Kidney (tissue), 13 donors: ENCODE measurements at regions not wholly inside any gene's neighbourhood (a gene's known extent, or its start where the extent isn't known, plus 50 kb on each side); places are given as distances from the start of the nearest gene placed in this dataset.

Source experiments
- DNase-seq, 5 donors: peaks; one replicate each; pipeline ENCODE4 v3.0.0-alpha.2; 2013 to 2020
- FAIRE-seq: peaks from 2 replicates; lab custom pipeline; 2012; peaks lifted over from hg19 to GRCh38; lab: Jason Lieb, UNC
- H3K27ac ChIP-seq, 2 donors: one replicate each; pipeline ENCODE4 v1.7.0; 2013; ENCODE audit warnings: low read depth in 2 of 2, low read length in 2 of 2, inconsistent platforms in 1 of 2
- H3K27me3 ChIP-seq: one replicate; pipeline ENCODE4 v1.7.1; 2013; ENCODE audit warnings: low read length, inconsistent platforms; ENCODE audit not compliant: control insufficient read depth, insufficient read depth
- H3K36me3 ChIP-seq, 3 donors: one replicate each; pipeline versions ENCODE4 v1.7.0 to v1.7.1; 2013; ENCODE audit warnings: low read length in 3 of 3, control low read depth in 1 of 3, inconsistent platforms in 1 of 3; ENCODE audit not compliant: insufficient read depth in 3 of 3, control insufficient read depth in 2 of 3
- H3K4me1 ChIP-seq, 3 donors: one replicate each; pipeline versions ENCODE4 v1.7.0 to v1.7.1; 2013; ENCODE audit warnings: low read length in 3 of 3, inconsistent platforms in 1 of 3, low read depth in 1 of 3; ENCODE audit not compliant: control insufficient read depth in 2 of 3, insufficient read depth in 2 of 3
- H3K4me3 ChIP-seq, 3 donors: one replicate each; pipeline versions ENCODE4 v1.7.0 to v1.8.1; 2013; ENCODE audit warnings: low read length in 3 of 3, control low read depth in 1 of 3, inconsistent platforms in 1 of 3
- H3K9ac ChIP-seq, 3 donors: one replicate each; pipeline versions ENCODE4 v1.7.0 to v1.7.1; 2013; ENCODE audit warnings: low read length in 3 of 3, control low read depth in 1 of 3, inconsistent platforms in 1 of 3
- H3K9me3 ChIP-seq, 3 donors: one replicate each; pipeline versions ENCODE4 v1.7.0 to v1.7.1; 2013; ENCODE audit warnings: low read length in 3 of 3, control low read depth in 1 of 3, inconsistent platforms in 1 of 3; ENCODE audit not compliant: control insufficient read depth in 2 of 3, insufficient read depth in 1 of 3
- CTCF ChIP-seq: IDR thresholded peaks from 3 replicates; pipeline ENCODE4 v1.5.1; 2012; ENCODE audit warnings: mild to moderate bottlenecking, moderate library complexity, borderline replicate concordance; ENCODE audit not compliant: insufficient read depth; ENCODE audit errors: extremely low read depth
- intact Hi-C: fragments of 100-400 bp; cut with DNase I; formaldehyde crosslinking; loops from one replicate; pipeline ENCODE4 v1.11.1; 2022
- donor health status: control.
- donor health status: control.
- donor health status: control.
- donor health status: control.
- donor health status: control.
- donor health status: DM: yes; HTN: yes; CAD: no.
- donor health status: Normal renal cell carcinoma (clear cell type).

GRCh38 chr5:2591777-2592453, 159.6 kb downstream of the IRX2 start:
- Histone ChIP-seq H3K9ac (no peak overlapping the region), H3K9me3 (no peaks in the 10 kb centered on the region), H3K4me1 (no peaks in the 10 kb centered on the region), H3K27me3 (peaks cover 3% of the 10 kb centered on the region), H3K4me3 (no peak overlapping the region), H3K27ac (no peak overlapping the region), H3K36me3 (no peaks in the 10 kb centered on the region)
- no peak for TF ChIP-seq CTCF
- FAIRE-seq (no peak), DNase-seq (peak in 1 of 5 donors; percentile 37)
- intact Hi-C loops = no loop called here

GRCh38 chr5:2588850-2589501, 162.5 kb downstream of the IRX2 start:
- H3K9me3 ChIP-seq = no peaks in the 10 kb centered on the region
- no peak overlapping the region for H3K27ac ChIP-seq
- DNase-seq (no peak), FAIRE-seq (no peak)
- no peak for TF ChIP-seq CTCF
- H3K27me3 ChIP-seq = no peaks in the 10 kb centered on the region
- H3K9ac ChIP-seq = no peak overlapping the region
- intact Hi-C loops = no loop called here
- H3K36me3 ChIP-seq = no peaks in the 10 kb centered on the region
- H3K4me3 ChIP-seq = no peak overlapping the region
- no peaks in the 10 kb centered on the region for H3K4me1 ChIP-seq

- Histone ChIP-seq H3K36me3 (no peaks in the 10 kb centered on the region), H3K4me1 (no peaks in the 10 kb centered on the region), H3K4me3 (no peak overlapping the region), H3K9me3 (no peaks in the 10 kb centered on the region), H3K9ac (no peak overlapping the region), H3K27ac (no peak overlapping the region), H3K27me3 (no peaks in the 10 kb centered on the region)
- intact Hi-C loops = no loop called here
- TF ChIP-seq CTCF = no peak
- peak in 1 of 5 donors; percentile 45 for DNase-seq
- no peak for FAIRE-seq
Observed at GRCh38 chr5:2587189-2588031, 164.1 kb downstream of the IRX2 start.
